ENCODE measurements at regions not wholly inside any gene's neighbourhood (a gene's known extent, or its start where the extent isn't known, plus 50 kb on each side); places are given as distances from the start of the nearest gene placed in this dataset.

GRCh38 chr11:111444040-111444439 lies 65.0 kb upstream of the POU2AF1 start:
- H3K9me3 ChIP-seq (ENCODE audit: insufficient read depth, low read length), result peaks cover 11% of the 10 kb centered on the region; the same call in 1 of the 2 replicates
- TF ChIP-seq CTCF (IDR thresholded peaks at IDR 0.05; ENCODE audit: low read depth, low read length) (no peak), EZH2phosphoT487 (IDR thresholded peaks at IDR 0.05; ENCODE audit: low read depth) (no peak)
- H3K9ac ChIP-seq (ENCODE audit: low read length), result no peak overlapping the region
- H3K4me2 ChIP-seq (ENCODE audit: low read length), result peak overlapping the region; percentile 38
- H3K27me3 ChIP-seq (ENCODE audit: low read depth, low read length), result 0 out of 2 replicates have a peak, but pooled peaks cover 3% of the 10 kb centered on the region
- H3K4me1 ChIP-seq (ENCODE audit: low read length), result peaks cover 57% of the 10 kb centered on the region
- no peaks in the 10 kb centered on the region for H3K36me3 ChIP-seq (replicated peaks; ENCODE audit: low read depth, low read length)
- no peak overlapping the region for H3K27ac ChIP-seq (ENCODE audit: low read length)
- 0 out of 2 replicates have a peak overlapping the region, but pooled peaks have one; percentile 7 for H3K4me3 ChIP-seq (ENCODE audit: low read length)
- H2AFZ ChIP-seq (ENCODE audit: low read depth, low read length), result 0 out of 2 replicates have a peak overlapping the region, but pooled peaks have one; percentile 43
- no peaks in the 10 kb centered on the region for H3K79me2 ChIP-seq (ENCODE audit: low read length)
- H4K20me1 ChIP-seq (ENCODE audit: insufficient read depth, low read length), result no peaks in the 10 kb centered on the region

- H3K36me3 ChIP-seq (replicated peaks; ENCODE audit: low read depth, low read length), result no peaks in the 10 kb centered on the region
- peak overlapping the region; percentile 38 for H3K4me2 ChIP-seq (ENCODE audit: low read length)
- H3K27ac ChIP-seq (ENCODE audit: low read length), result no peak overlapping the region
- no peak overlapping the region for H3K9ac ChIP-seq (ENCODE audit: low read length)
- H3K9me3 ChIP-seq (ENCODE audit: insufficient read depth, low read length), result peaks cover 15% of the 10 kb centered on the region; the same call in 1 of the 2 replicates
- peak overlapping the region; percentile 43; the same call in 1 of the 2 replicates for H2AFZ ChIP-seq (ENCODE audit: low read depth, low read length)
- H3K79me2 ChIP-seq (ENCODE audit: low read length), result no peaks in the 10 kb centered on the region
- no peaks in the 10 kb centered on the region for H4K20me1 ChIP-seq (ENCODE audit: insufficient read depth, low read length)
- H3K4me1 ChIP-seq (ENCODE audit: low read length), result peaks cover 61% of the 10 kb centered on the region
- no peaks in the 10 kb centered on the region for H3K27me3 ChIP-seq (ENCODE audit: low read depth, low read length)
- H3K4me3 ChIP-seq (ENCODE audit: low read length), result peak overlapping the region; percentile 7; the same call in 1 of the 2 replicates
- no peak for TF ChIP-seq CTCF (IDR thresholded peaks at IDR 0.05; ENCODE audit: low read depth, low read length)
- no peak for TF ChIP-seq EZH2phosphoT487 (IDR thresholded peaks at IDR 0.05; ENCODE audit: low read depth)
These were observed 64.6 kb upstream of the POU2AF1 start for GRCh38 chr11:111443640-111444039.

- H3K36me3 ChIP-seq (replicated peaks; ENCODE audit: low read depth, low read length), result no peaks in the 10 kb centered on the region
These were observed 64.0 kb upstream of the POU2AF1 start for GRCh38 chr11:111443032-111443431.

GRCh38 chr11:111441443-111441842 lies 62.4 kb upstream of the POU2AF1 start:
- TF ChIP-seq EZH2phosphoT487 (IDR thresholded peaks at IDR 0.05; ENCODE audit: low read depth), result no peak
- no peak for TF ChIP-seq CTCF (IDR thresholded peaks at IDR 0.05; ENCODE audit: low read depth, low read length)
- Histone ChIP-seq H4K20me1 (ENCODE audit: insufficient read depth, low read length) (no peaks in the 10 kb centered on the region), H3K27me3 (ENCODE audit: low read depth, low read length) (no peaks in the 10 kb centered on the region)

More at GRCh38 chr11:111443032-111443431, 64.0 kb upstream of the POU2AF1 start:
- TF ChIP-seq EZH2phosphoT487 (IDR thresholded peaks at IDR 0.05; ENCODE audit: low read depth) (no peak), CTCF (IDR thresholded peaks at IDR 0.05; ENCODE audit: low read depth, low read length) (no peak)
- no peaks in the 10 kb centered on the region for H3K79me2 ChIP-seq (ENCODE audit: low read length)
- peaks cover 67% of the 10 kb centered on the region for H3K4me1 ChIP-seq (ENCODE audit: low read length)
- no peak overlapping the region for H3K4me3 ChIP-seq (ENCODE audit: low read length)
- H2AFZ ChIP-seq (ENCODE audit: low read depth, low read length), result no peak overlapping the region
- no peak overlapping the region for H3K9ac ChIP-seq (ENCODE audit: low read length)
- H3K4me2 ChIP-seq (ENCODE audit: low read length), result no peak overlapping the region
- no peaks in the 10 kb centered on the region for H4K20me1 ChIP-seq (ENCODE audit: insufficient read depth, low read length)
- H3K27me3 ChIP-seq (ENCODE audit: low read depth, low read length), result no peaks in the 10 kb centered on the region
- H3K27ac ChIP-seq (ENCODE audit: low read length), result no peak overlapping the region
- H3K9me3 ChIP-seq (ENCODE audit: insufficient read depth, low read length), result peaks cover 21% of the 10 kb centered on the region; the same call in 1 of the 2 replicates

More at GRCh38 chr11:111441443-111441842, 62.4 kb upstream of the POU2AF1 start:
- peaks cover 78% of the 10 kb centered on the region for H3K4me1 ChIP-seq (ENCODE audit: low read length)
- no peaks in the 10 kb centered on the region for H3K36me3 ChIP-seq (replicated peaks; ENCODE audit: low read depth, low read length)
- H3K4me3 ChIP-seq (ENCODE audit: low read length), result no peak overlapping the region
- peak overlapping the region; percentile 83 for H3K27ac ChIP-seq (ENCODE audit: low read length)
- no peak overlapping the region for H3K9ac ChIP-seq (ENCODE audit: low read length)
- H2AFZ ChIP-seq (ENCODE audit: low read depth, low read length), result no peak overlapping the region
- peak overlapping the region; percentile 57 for H3K4me2 ChIP-seq (ENCODE audit: low read length)
- H3K79me2 ChIP-seq (ENCODE audit: low read length), result no peaks in the 10 kb centered on the region
- peaks cover 31% of the 10 kb centered on the region; the same call in 1 of the 2 replicates for H3K9me3 ChIP-seq (ENCODE audit: insufficient read depth, low read length)

Measured in OCI-LY3 (cell line).